ENCODE measurements at regions not wholly inside any gene's neighbourhood (a gene's known extent, or its start where the extent isn't known, plus 50 kb on each side); places are given as distances from the start of the nearest gene placed in this dataset.
"Not testable (repeated sequence)": the region's sequence is repeated elsewhere in the genome, so short reads cannot be mapped to it uniquely, and the experiment has no call there.

DNA sequence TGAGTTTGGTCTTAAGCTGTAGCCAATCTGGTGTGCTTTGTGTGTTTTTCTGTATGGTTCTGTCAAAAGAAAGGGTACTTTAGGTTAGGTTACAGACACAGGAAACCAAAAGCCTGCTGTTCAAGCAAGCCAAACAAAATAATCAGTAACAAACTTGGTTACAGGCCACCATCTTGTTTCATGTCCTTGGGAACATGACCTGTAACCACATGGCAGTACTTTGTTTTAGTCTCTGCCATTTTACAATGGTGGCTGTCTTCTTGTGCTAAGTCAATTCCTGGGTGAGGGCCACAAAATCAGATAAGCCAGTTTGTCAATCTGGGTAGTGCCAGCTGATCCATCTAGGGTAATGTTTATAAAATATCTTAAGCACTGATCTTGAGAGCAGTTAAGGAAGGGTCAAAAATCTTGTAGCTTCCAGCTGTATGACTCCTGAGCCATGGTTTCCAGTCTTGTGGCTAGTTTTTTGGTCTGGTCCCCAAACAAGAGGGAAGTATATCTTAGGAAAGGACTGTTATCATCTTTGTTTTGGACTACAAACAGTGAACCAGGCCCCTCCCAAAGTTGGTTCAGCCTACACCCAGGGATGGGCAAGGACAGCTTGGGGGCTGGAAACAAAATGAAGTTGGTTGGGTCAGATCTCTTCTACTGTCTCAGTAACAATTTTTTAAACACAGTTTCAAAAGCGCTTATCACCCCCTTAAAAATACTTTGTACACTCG is 90.0 kb downstream of the IGLL5 start:
- no peak for DNase-seq

DNA sequence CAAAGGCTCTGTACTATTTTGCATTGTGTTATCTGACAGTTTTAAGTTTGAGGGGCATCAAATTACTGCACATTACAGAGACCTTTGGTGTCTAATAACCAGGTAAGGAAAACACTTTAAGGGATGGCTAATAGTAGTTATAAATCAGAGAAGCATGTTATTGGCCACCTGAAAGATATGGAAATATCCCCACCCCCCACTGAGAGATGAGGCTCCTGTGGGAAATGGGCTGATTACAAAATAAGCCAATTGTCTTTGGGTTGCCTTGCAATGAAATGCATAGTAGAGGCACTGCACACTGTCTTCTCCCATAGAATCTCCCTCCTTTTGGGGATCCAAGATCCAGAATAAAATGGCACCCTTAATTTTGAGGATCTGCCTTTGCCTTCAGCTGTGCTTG is 91.0 kb downstream of the IGLL5 start:
- DNase-seq, result no peak

GRCh38 chr22:22979121-22979724 is 91.1 kb upstream of the GNAZ start:
- no peak for DNase-seq

GRCh38 chr22:22979954-22980353 is 90.4 kb upstream of the GNAZ start:
- no peak for DNase-seq

GRCh38 chr22:22981670-22982571 is 88.4 kb upstream of the GNAZ start:
- DNase-seq, result no peak

GRCh38 chr22:22982616-22983015 is 87.7 kb upstream of the GNAZ start:
- DNase-seq, result no peak

DNA sequence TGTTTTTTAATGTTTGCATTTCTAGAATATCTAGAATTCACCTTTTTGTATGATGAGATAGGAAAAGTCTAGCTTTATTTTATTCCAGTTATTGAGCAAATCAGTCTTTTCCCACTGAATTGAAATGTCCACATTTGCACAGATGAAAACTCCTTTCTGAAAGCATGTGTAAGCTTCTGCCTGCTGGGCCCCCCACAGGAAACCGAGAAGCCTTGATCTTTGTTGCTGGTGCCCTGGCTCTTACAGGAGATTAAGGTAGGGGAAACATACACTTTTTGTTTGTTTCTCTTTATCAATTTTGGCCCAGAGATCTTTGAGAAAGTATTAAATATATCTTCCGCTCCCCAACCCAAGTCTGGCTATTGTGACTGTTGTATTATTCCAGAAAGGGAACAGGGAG is 87.2 kb upstream of the GNAZ start:
- no peak for DNase-seq

DNA sequence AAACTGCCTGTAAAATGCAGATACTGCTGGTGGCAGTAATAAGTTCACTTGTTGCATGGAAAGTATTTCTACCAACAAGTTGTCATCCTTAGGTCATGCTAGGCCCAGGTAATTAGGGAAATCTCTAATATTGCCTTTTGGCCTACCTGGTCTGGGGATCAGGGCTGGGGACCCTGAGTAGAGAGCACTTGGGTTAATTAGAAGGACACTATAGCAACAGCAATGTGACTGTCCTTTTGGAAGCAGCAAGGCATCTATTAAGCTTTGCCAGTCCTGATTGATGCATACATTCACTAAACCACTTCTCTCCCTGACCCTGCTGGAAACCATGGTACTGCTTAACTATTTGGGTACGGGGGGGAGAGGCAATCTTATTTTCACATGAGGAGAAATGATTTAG is 86.5 kb upstream of the GNAZ start:
- DNase-seq, result no peak

DNA sequence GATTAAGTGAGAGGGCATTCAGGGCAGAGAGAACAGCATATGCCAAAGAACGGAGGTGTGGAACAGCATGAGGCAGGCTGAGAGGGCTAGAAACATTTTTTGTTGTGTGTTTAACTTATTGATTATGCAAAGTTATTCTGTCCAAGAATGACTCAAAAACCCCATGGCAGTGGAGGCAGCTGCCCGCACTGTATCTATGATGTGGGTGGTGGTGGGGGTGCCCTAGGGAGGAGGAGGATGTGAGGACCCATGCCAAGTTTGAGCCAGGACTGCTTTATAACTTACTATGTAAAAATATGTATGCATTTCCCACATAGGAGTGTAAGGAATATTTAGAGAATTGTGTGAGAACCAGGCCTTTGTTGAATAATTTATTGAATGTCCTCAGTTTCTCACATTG is 85.4 kb upstream of the GNAZ start:
- no peak for DNase-seq

- no peak for DNase-seq
Observed at GRCh38 chr22:22986008-22986407, 84.3 kb upstream of the GNAZ start.

GRCh38 chr22:22986640-22987039 is 83.7 kb upstream of the GNAZ start:
- DNase-seq, result no peak

- DNase-seq, result no peak
Observed at GRCh38 chr22:22988150-22988549, 82.2 kb upstream of the GNAZ start.

- DNase-seq, result no peak
Observed at GRCh38 chr22:22988785-22989184, 81.5 kb upstream of the GNAZ start.

DNA sequence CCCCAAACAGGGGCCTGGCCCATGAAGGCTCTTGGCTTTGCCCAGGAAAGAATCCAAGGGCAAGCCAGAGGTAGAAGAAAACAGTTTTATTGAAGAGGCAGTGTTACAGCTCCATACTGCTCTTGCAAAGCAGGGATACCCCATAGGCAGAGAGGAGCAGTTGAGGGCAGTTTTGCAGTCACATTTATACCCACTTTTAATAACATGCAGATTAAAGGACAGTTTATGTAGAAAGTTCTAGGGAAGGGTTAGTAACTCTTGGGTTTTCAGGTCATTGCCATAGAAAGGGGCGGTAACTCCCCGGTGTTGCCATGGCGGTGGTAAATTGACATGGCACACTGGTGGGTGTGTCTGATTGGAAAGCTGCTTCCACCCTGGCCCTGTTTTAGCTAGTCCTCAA is 80.5 kb upstream of the GNAZ start:
- no peak for DNase-seq

DNA sequence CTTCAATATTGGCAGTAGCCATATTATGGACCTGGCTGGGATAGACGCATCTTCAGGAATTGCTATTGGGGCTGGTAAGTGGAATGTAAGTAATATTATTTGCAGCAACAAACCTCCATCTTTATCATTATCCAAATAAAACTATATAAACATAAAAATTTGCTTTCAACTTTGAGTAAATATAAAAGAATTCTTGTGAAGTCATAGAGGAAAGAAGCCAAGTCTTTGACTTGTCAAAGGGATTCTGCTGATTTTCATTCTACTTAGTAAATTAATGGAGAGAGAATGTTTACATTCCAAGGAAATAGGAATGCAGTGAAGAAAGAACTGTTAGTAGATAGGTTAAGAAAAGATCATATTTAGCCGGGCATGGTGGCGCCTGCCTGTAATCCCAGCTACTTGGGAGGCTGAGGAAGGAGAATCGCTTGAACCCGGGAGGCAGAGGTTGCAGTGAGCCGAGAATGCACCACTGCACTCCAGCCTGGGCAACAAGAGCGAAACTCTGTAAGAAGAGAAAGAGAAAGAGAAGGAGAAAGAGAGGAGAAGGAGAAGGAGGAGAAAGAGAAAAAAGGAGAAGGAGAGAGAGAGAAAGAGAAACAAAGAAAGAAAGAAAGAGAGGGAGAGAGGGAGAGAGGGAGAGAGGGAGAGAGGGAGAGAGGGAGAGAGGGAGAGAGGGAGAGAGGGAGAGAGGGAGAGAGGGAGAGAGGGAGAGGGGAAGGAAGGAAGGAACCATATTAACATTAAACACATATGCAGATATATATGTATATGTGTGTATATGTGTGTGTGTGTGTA is 79.4 kb upstream of the GNAZ start:
- not testable (repeated sequence) for DNase-seq

DNA sequence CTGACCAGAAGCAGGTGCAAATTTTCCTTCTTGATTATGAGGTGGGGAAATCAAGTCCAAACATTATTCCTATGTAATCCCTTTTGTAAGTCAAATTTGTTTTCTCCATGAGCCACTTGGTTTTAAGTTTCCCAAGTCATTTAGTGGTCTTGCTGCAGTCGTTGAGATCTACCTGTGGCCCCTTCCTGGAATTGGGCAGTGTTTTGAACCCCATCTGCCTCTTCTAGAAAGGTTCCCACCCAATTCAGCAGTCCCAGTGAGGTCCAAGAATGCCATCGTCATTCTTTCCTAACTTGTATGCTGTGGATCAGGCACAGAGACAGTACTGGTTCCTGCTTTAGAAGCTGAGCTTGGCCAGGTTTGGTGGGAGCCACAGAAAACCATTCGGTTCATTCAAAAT is 77.8 kb upstream of the GNAZ start:
- no peak for DNase-seq

DNA sequence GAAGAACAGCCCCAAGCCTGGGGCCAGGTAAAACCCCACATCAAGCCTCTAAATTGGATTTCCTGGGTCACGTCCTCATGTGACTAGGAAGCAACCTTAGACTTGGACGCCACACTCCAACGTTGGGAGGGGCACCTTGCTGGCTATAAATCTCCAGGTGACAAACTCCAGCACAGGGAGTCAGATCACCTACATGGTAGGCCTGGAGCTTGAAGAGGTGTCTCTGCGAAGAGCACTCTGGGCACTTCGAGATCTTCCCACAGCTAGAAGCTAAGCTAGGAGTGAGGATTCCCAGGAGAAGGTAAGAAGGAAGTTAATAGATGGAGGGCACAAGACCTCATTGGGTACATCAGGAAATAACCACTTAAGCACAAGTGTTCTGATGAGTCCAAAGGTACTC is 77.1 kb upstream of the GNAZ start:
- DNase-seq, result no peak

GRCh38 chr22:22995166-22995565 is 75.2 kb upstream of the GNAZ start:
- DNase-seq, result no peak

GRCh38 chr22:22996511-22997261 is 73.6 kb upstream of the GNAZ start:
- DNase-seq, result no peak

- no peak for DNase-seq
Observed at GRCh38 chr22:22997262-22997898, 72.9 kb upstream of the GNAZ start.

DNA sequence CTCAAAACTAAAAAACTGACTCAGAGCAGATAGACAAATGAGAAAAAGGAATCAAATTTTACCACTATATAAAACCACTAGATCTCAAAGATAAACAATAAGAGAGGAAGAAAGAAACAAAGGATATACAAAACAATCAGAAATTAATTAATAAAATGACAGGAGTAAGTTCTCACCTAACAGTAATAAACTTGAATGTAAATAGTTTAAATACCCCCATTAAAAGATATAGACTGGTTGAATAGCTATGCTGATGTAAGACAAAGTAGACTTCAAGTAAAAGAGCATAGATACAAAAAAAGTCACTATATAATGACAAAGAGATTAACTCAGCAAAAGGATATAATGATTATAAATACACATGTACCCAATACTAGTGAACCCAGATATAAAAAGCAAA is 72.3 kb upstream of the GNAZ start:
- DNase-seq, result no peak

GRCh38 chr22:22999523-22999922 is 70.8 kb upstream of the GNAZ start:
- DNase-seq, result no peak
